HG03442 (cell line): ENCODE measurements at regions not wholly inside any gene's neighbourhood (a gene's known extent, or its start where the extent isn't known, plus 50 kb on each side); places are given as distances from the start of the nearest gene placed in this dataset.
"Not testable (repeated sequence)": the region's sequence is repeated elsewhere in the genome, so short reads cannot be mapped to it uniquely, and the experiment has no call there.

Experiments used
- ATAC-seq: cut with Tn5 transposase; IDR thresholded peaks from one replicate; pipeline ENCODE4 v1.9.1; 2021; ENCODE audit warnings: mild to moderate bottlenecking, moderate library complexity; ENCODE audit not compliant: unreplicated experiment

- no peak for ATAC-seq
These were observed 605.8 kb upstream of the CAMK1G start for GRCh38 chr1:208977638-208978256.

- ATAC-seq = no peak
These were observed 603.7 kb upstream of the CAMK1G start for GRCh38 chr1:208979776-208980175.

- ATAC-seq = no peak
These were observed 602.9 kb upstream of the CAMK1G start for GRCh38 chr1:208980605-208981004.

GRCh38 chr1:208985231-208985630 is 598.3 kb upstream of the CAMK1G start:
- ATAC-seq = no peak

- peak; percentile 98 for ATAC-seq
These were observed 594.7 kb upstream of the CAMK1G start for GRCh38 chr1:208988811-208989222.

- no peak for ATAC-seq
These were observed 593.1 kb upstream of the CAMK1G start for GRCh38 chr1:208990456-208990855.

GRCh38 chr1:208997053-208997452 is 586.5 kb upstream of the CAMK1G start:
- not testable (repeated sequence) for ATAC-seq

GRCh38 chr1:208997726-208998312 is 585.7 kb upstream of the CAMK1G start:
- ATAC-seq = no peak

GRCh38 chr1:209008586-209008985 is 574.9 kb upstream of the CAMK1G start:
- no peak for ATAC-seq

GRCh38 chr1:209010475-209011230 is 572.9 kb upstream of the CAMK1G start:
- no peak for ATAC-seq

- no peak for ATAC-seq
These were observed 570.9 kb upstream of the CAMK1G start for GRCh38 chr1:209012443-209013196.

- ATAC-seq = no peak
These were observed 568.4 kb upstream of the CAMK1G start for GRCh38 chr1:209015092-209015491.

- ATAC-seq = no peak
These were observed 561.9 kb upstream of the CAMK1G start for GRCh38 chr1:209021622-209022021.

- no peak for ATAC-seq
These were observed 559.7 kb upstream of the CAMK1G start for GRCh38 chr1:209023790-209024189.

GRCh38 chr1:209029737-209030136 is 553.8 kb upstream of the CAMK1G start:
- ATAC-seq = no peak

GRCh38 chr1:209030454-209031167 is 552.9 kb upstream of the CAMK1G start:
- ATAC-seq = no peak

GRCh38 chr1:209037064-209037463 is 546.5 kb upstream of the CAMK1G start:
- ATAC-seq = no peak

- ATAC-seq = no peak
These were observed 545.2 kb upstream of the CAMK1G start for GRCh38 chr1:209038316-209038715.

GRCh38 chr1:209038735-209039134 is 544.8 kb upstream of the CAMK1G start:
- ATAC-seq = no peak

GRCh38 chr1:209040351-209040750 is 543.2 kb upstream of the CAMK1G start:
- no peak for ATAC-seq

GRCh38 chr1:209041927-209042326 is 541.6 kb upstream of the CAMK1G start:
- ATAC-seq = no peak
